Neural progenitor cell (in vitro differentiated cells): ENCODE measurements at regions not wholly inside any gene's neighbourhood (a gene's known extent, or its start where the extent isn't known, plus 50 kb on each side); places are given as distances from the start of the nearest gene placed in this dataset.

Experiments
- DNase-seq: peaks from one replicate; pipeline ENCODE4 v3.0.0-alpha.2; 2016; ENCODE audit warnings: low spot score
- H2AFZ ChIP-seq: fragments of 200-600 bp; sonication (generic); replicated peaks from 2 replicates; pipeline ENCODE4 v1.6.1; 2016; ENCODE audit warnings: antibody characterized with exemption
- H3F3A ChIP-seq: fragments of 200-600 bp; sonication (generic); 2 replicates; pipeline ENCODE4 v1.6.1; 2016; ENCODE audit warnings: antibody characterized with exemption, low read depth
- H3K27ac ChIP-seq: fragments of 200-600 bp; sonication (generic); 2 replicates; pipeline ENCODE4 v1.5.1; 2016; ENCODE audit warnings: mild to moderate bottlenecking
- H3K27me3 ChIP-seq: fragments of 200-600 bp; sonication (generic); 2 replicates; pipeline ENCODE4 v1.6.1; 2016; ENCODE audit warnings: mild to moderate bottlenecking, moderate library complexity
- H3K36me3 ChIP-seq: fragments of 200-600 bp; sonication (generic); 2 replicates; pipeline ENCODE4 v1.5.1; 2016
- H3K4me1 ChIP-seq: fragments of 200-600 bp; sonication (generic); 2 replicates; pipeline ENCODE4 v1.6.1; 2016; ENCODE audit warnings: mixed run types
- H3K4me2 ChIP-seq: fragments of 200-600 bp; sonication (generic); 2 replicates; pipeline ENCODE4 v1.6.1; 2016
- H3K4me3 ChIP-seq: fragments of 200-600 bp; sonication (generic); 2 replicates; pipeline ENCODE4 v1.5.1; 2016
- H3K79me2 ChIP-seq: fragments of 200-600 bp; sonication (generic); 2 replicates; pipeline ENCODE4 v1.6.1; 2016; ENCODE audit warnings: low read depth
- H3K9ac ChIP-seq: fragments of 200-600 bp; sonication (generic); 2 replicates; pipeline ENCODE4 v1.6.1; 2016
- H3K9me3 ChIP-seq: fragments of 200-600 bp; sonication (generic); 2 replicates; pipeline ENCODE4 v1.5.1; 2016; ENCODE audit warnings: low read depth
- H4K20me1 ChIP-seq: fragments of 200-600 bp; sonication (generic); 2 replicates; pipeline ENCODE4 v1.6.1; 2016; ENCODE audit warnings: low read depth
- H3K27ac Mint-ChIP-seq: 3 replicates; pipeline ENCODE4 v1.8.0; 2021; ENCODE audit warnings: mixed read lengths
- H3K27me3 Mint-ChIP-seq: 2 replicates; pipeline ENCODE4 v1.8.0; 2022; ENCODE audit warnings: low read depth, mild to moderate bottlenecking, inconsistent platforms, moderate library complexity, mixed read lengths; ENCODE audit not compliant: insufficient read depth
- H3K36me3 Mint-ChIP-seq: 3 replicates; pipeline ENCODE4 v1.8.0; 2021; ENCODE audit warnings: mixed read lengths
- H3K4me1 Mint-ChIP-seq: 3 replicates; pipeline ENCODE4 v1.8.0; 2021; ENCODE audit warnings: mixed read lengths
- H3K4me3 Mint-ChIP-seq: 3 replicates; pipeline ENCODE4 v1.8.0; 2021; ENCODE audit warnings: mild to moderate bottlenecking, moderate library complexity, mixed read lengths
- H3K9me3 Mint-ChIP-seq: 3 replicates; pipeline ENCODE4 v1.8.0; 2020; ENCODE audit warnings: mixed read lengths
- EZH2 ChIP-seq: fragments of 200-600 bp; sonication (generic); IDR thresholded peaks from 2 replicates; pipeline ENCODE4 v1.6.1; 2017; ENCODE audit warnings: antibody characterized with exemption, mild to moderate bottlenecking, moderate library complexity
- EZH2phosphoT487 ChIP-seq: fragments of 200-600 bp; sonication (generic); IDR thresholded peaks from 2 replicates; pipeline ENCODE4 v1.6.1; 2017; ENCODE audit warnings: antibody characterized with exemption
- TF ChIP-seq, protein P1 (sequence below): fragments of 200-600 bp; sonication (generic); IDR thresholded peaks from 2 replicates; pipeline ENCODE4 v1.5.1; 2017; ENCODE audit warnings: antibody characterized with exemption, mild to moderate bottlenecking

- no peak overlapping the region for H3K27ac ChIP-seq
- H3K9ac ChIP-seq: no peak overlapping the region
- peaks cover 2% of the 10 kb centered on the region for H3K27me3 Mint-ChIP-seq
- H4K20me1 ChIP-seq: no peaks in the 10 kb centered on the region
- no peaks in the 10 kb centered on the region for H3K36me3 Mint-ChIP-seq
- H3K79me2 ChIP-seq: no peaks in the 10 kb centered on the region
- H3K27ac Mint-ChIP-seq: no peak overlapping the region
- no peak overlapping the region for H3K4me2 ChIP-seq
- H3F3A ChIP-seq: no peaks in the 10 kb centered on the region
- H3K4me1 Mint-ChIP-seq: no peaks in the 10 kb centered on the region
- no peaks in the 10 kb centered on the region for H3K9me3 ChIP-seq
- no peak for DNase-seq
- no peaks in the 10 kb centered on the region for H3K9me3 Mint-ChIP-seq
- H3K4me3 Mint-ChIP-seq: no peak overlapping the region
- no peaks in the 10 kb centered on the region for H3K4me1 ChIP-seq
- no peak overlapping the region for H2AFZ ChIP-seq
- no peaks in the 10 kb centered on the region for H3K27me3 ChIP-seq
- H3K4me3 ChIP-seq: no peak overlapping the region
- H3K36me3 ChIP-seq: no peaks in the 10 kb centered on the region
- TF ChIP-seq, protein P1, sequence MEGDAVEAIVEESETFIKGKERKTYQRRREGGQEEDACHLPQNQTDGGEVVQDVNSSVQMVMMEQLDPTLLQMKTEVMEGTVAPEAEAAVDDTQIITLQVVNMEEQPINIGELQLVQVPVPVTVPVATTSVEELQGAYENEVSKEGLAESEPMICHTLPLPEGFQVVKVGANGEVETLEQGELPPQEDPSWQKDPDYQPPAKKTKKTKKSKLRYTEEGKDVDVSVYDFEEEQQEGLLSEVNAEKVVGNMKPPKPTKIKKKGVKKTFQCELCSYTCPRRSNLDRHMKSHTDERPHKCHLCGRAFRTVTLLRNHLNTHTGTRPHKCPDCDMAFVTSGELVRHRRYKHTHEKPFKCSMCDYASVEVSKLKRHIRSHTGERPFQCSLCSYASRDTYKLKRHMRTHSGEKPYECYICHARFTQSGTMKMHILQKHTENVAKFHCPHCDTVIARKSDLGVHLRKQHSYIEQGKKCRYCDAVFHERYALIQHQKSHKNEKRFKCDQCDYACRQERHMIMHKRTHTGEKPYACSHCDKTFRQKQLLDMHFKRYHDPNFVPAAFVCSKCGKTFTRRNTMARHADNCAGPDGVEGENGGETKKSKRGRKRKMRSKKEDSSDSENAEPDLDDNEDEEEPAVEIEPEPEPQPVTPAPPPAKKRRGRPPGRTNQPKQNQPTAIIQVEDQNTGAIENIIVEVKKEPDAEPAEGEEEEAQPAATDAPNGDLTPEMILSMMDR: peak; percentile 6
- TF ChIP-seq EZH2: no peak
- no peak for TF ChIP-seq EZH2phosphoT487
These were observed 490.1 kb upstream of the ZNF385D start for GRCh38 chr3:22241110-22241509.

- DNase-seq: no peak
- TF ChIP-seq EZH2: no peak
- TF ChIP-seq EZH2phosphoT487: no peak
- Histone ChIP-seq H3K79me2 (no peaks in the 10 kb centered on the region), H4K20me1 (no peaks in the 10 kb centered on the region), H3K4me1 (no peaks in the 10 kb centered on the region), H3K27ac (no peak overlapping the region), H3K9ac (no peak overlapping the region), H2AFZ (no peak overlapping the region), H3K4me3 (no peak overlapping the region), H3K27me3 (no peaks in the 10 kb centered on the region), H3K9me3 (no peaks in the 10 kb centered on the region), H3K4me2 (no peak overlapping the region), H3K36me3 (no peaks in the 10 kb centered on the region), H3F3A (no peaks in the 10 kb centered on the region)
- no peaks in the 10 kb centered on the region for H3K9me3 Mint-ChIP-seq
- H3K27ac Mint-ChIP-seq: no peak overlapping the region
- H3K36me3 Mint-ChIP-seq: no peaks in the 10 kb centered on the region
- no peak overlapping the region for H3K4me3 Mint-ChIP-seq
- H3K27me3 Mint-ChIP-seq: peaks cover 2% of the 10 kb centered on the region
- H3K4me1 Mint-ChIP-seq: no peaks in the 10 kb centered on the region
These were observed 493.9 kb upstream of the ZNF385D start for GRCh38 chr3:22244761-22245521.

DNA sequence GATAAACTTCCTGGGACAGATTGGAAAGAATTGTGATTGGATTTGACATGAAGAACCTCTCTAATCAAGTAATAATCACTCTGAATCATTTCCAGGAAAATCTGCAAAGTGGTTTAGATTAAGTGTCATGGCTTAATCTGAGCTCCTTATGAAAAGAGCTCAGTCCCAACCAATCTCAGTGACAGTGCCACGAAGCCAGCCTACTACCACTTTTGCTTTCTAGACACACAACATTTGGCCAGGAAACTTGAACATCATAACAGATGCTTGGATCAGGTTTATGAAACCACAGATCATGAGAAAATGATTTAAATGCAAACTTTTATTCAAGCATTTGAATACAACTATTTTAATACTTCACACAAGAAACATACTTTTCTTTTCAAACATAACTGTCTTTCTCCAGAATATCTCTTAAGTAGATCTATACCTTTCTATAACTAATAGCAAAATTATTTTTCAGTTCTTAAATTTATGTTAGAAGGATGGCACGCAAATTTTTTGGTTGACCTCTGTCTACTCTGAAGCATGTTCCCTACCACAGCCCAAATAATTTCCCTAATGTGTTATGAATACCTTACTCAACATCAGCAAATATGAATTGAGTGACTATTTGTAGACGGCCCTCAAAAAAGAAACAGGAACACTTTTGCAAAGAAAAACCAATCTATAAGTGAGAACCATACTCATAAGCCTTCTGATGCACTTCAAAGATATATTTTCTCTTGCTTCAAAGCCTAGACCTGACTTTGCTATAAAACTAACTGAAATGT, 495.0 kb upstream of the ZNF385D start:
- Histone ChIP-seq H3K9me3 (no peaks in the 10 kb centered on the region), H3K27me3 (no peaks in the 10 kb centered on the region), H3K79me2 (no peaks in the 10 kb centered on the region), H3K9ac (no peak overlapping the region), H2AFZ (no peak overlapping the region), H3K36me3 (no peaks in the 10 kb centered on the region), H3K4me2 (no peak overlapping the region), H3F3A (no peaks in the 10 kb centered on the region), H4K20me1 (no peaks in the 10 kb centered on the region), H3K27ac (no peak overlapping the region), H3K4me3 (no peak overlapping the region), H3K4me1 (no peaks in the 10 kb centered on the region)
- H3K27me3 Mint-ChIP-seq: peaks cover 2% of the 10 kb centered on the region
- no peak overlapping the region for H3K27ac Mint-ChIP-seq
- TF ChIP-seq EZH2: no peak
- TF ChIP-seq, protein P1: no peak
- TF ChIP-seq EZH2phosphoT487: no peak
- H3K4me3 Mint-ChIP-seq: no peak overlapping the region
- H3K36me3 Mint-ChIP-seq: no peaks in the 10 kb centered on the region
- no peak for DNase-seq
- H3K9me3 Mint-ChIP-seq: no peaks in the 10 kb centered on the region
- no peaks in the 10 kb centered on the region for H3K4me1 Mint-ChIP-seq

- no peaks in the 10 kb centered on the region for H3K9me3 Mint-ChIP-seq
- no peak overlapping the region for H3K4me2 ChIP-seq
- H3K9me3 ChIP-seq: no peaks in the 10 kb centered on the region
These were observed 498.6 kb upstream of the ZNF385D start for GRCh38 chr3:22249658-22250057.

More at GRCh38 chr3:22249658-22250057, 498.6 kb upstream of the ZNF385D start:
- H3K36me3 ChIP-seq: no peaks in the 10 kb centered on the region
- no peaks in the 10 kb centered on the region for H3K36me3 Mint-ChIP-seq
- no peaks in the 10 kb centered on the region for H3K4me1 ChIP-seq
- no peak overlapping the region for H2AFZ ChIP-seq
- no peak overlapping the region for H3K9ac ChIP-seq
- no peak for DNase-seq
- H3K79me2 ChIP-seq: no peaks in the 10 kb centered on the region
- H4K20me1 ChIP-seq: no peaks in the 10 kb centered on the region
- no peak overlapping the region for H3K27ac Mint-ChIP-seq
- H3K4me3 ChIP-seq: no peak overlapping the region
- H3F3A ChIP-seq: no peaks in the 10 kb centered on the region
- no peaks in the 10 kb centered on the region for H3K4me1 Mint-ChIP-seq
- no peaks in the 10 kb centered on the region for H3K27me3 Mint-ChIP-seq
- no peak overlapping the region for H3K4me3 Mint-ChIP-seq
- no peak overlapping the region for H3K27ac ChIP-seq
- H3K27me3 ChIP-seq: no peaks in the 10 kb centered on the region
- TF ChIP-seq EZH2 (no peak), EZH2phosphoT487 (no peak)
- TF ChIP-seq, protein P1: no peak
